GM10266 (cell line): ENCODE measurements at regions not wholly inside any gene's neighbourhood (a gene's known extent, or its start where the extent isn't known, plus 50 kb on each side); places are given as distances from the start of the nearest gene placed in this dataset.

Source experiments
- DNase-seq: peaks from one replicate; pipeline ENCODE4 v3.0.0; 2012; ENCODE audit errors: extremely low spot score
- CTCF ChIP-seq: IDR thresholded peaks from 2 replicates; pipeline ENCODE4 v1.5.1; 2012; ENCODE audit warnings: mild to moderate bottlenecking, low read depth; ENCODE audit not compliant: control insufficient read depth, insufficient read depth; ENCODE audit errors: missing control alignments

- no peak for TF ChIP-seq CTCF
Observed at GRCh38 chr13:74751739-74752138, 617.5 kb upstream of the KLF12 start.

DNA sequence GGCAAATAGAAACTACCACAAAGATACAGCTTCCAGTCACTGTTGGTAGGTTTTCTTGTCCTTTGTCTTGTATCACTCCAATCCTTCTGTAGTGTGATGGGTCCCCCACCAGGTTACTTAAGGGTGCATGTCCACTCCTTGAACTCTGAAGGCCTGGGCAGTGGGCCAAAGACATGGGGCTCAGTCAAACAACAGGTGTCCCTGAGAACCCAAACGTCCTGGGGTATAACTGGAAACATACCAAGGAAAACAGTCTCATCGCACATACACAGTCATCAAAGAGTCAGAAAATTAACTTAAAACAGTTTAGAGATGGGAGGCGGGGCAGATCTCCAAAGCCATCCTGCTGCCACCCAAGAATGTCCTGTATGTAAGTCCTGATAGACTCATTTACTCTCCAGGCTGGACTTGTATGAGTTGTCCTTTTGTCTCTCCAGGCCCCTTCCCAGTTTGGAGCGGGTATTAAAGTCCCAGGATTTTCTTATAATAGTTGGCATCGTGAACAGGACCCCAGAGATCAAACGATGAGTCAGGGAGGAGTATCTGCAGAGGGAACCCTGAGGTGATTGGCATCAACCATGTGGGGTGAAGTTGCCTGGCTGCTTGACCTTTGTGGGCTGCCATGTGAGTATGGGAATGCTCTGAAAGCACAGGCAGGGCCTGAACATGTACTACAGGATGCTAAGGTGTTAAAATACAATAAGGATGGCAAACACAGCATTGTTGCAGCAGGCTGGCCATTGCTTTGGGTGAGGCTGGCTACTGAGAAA lies 613.2 kb upstream of the KLF12 start:
- no peak for TF ChIP-seq CTCF
- no peak for DNase-seq

More at GRCh38 chr13:74751739-74752138, 617.5 kb upstream of the KLF12 start:
- DNase-seq: no peak

DNA sequence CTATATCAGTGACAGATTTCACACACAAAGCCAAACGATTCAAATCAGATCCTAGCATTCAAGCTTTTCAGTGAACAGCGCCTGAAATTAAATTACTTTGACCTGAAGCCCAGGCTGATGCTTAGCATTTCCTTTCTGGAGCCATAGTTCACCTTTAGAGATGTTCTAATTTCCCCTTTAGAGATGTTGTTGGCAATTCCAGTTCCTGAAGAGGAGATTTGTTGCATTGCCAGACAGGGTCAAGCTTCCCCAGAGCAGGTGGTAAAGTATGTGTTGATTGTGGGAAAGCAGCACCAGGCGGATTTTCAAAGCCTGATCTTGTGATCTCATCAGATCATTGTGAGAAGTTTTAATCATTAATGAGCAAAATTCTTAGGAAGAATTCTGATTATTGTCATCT lies 609.8 kb upstream of the KLF12 start:
- no peak for TF ChIP-seq CTCF
- no peak for DNase-seq

- TF ChIP-seq CTCF: no peak
- DNase-seq: no peak
Observed at GRCh38 chr13:74741732-74742131, 607.5 kb upstream of the KLF12 start.

DNA sequence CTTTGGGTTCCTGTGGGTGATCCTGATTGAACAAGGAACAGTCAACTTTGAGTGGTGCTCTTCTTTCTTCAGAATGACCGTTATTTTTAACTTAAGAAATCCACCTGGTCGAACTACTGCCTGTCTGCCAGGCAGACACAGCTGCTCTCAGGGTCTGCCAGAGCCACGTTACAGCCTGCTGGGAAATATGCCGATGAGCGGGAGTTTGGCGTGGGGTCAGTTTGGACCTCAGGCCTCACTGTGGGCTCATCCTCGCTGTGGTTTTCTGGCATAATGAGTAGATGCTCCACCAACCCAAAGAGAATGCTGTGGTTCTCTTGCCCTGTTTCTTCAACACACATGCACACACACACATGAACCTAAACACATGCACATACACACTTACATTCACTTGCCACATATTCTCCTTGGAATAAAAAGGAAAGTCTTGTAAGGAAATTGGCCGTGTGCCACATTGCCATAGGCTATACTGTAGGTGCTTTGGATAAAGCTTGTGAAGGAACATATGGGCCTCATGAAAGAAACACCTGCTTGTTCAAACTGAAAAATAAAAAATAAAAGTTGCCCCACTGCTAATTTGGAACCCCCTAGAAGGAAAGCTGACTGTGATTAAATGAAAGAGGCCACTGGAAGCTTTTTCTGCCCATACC lies 598.7 kb upstream of the KLF12 start:
- no peak for DNase-seq
- TF ChIP-seq CTCF: no peak

DNA sequence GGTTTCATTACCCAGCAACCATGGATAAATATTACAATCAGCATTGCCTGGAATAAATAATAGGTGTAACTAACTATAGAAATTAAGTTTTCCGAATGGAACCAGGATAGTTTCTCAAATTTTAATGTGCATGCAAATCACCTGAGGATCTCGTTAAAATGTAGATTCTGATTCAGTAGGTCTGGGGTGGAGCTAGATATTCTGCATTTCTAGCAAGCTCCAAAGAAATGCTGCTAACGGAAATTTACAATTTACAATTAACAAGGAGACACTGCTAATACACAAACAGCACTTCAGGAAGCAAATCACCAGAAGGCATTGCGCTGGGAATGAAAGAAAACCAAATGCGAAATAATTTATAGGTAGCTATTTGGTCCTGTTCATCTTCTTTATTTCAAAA lies 597.5 kb upstream of the KLF12 start:
- no peak for DNase-seq
- no peak for TF ChIP-seq CTCF

- no peak for DNase-seq
- TF ChIP-seq CTCF: no peak
Observed at GRCh38 chr13:74730556-74731331, 596.5 kb upstream of the KLF12 start.
